Adrenal gland (tissue), 9 donors: ENCODE measurements at regions not wholly inside any gene's neighbourhood (a gene's known extent, or its start where the extent isn't known, plus 50 kb on each side); places are given as distances from the start of the nearest gene placed in this dataset.
"Not testable (repeated sequence)": the region's sequence is repeated elsewhere in the genome, so short reads cannot be mapped to it uniquely, and the experiment has no call there.

ENCODE experiments used
- DNase-seq, 7 donors: peaks; one replicate each; pipeline ENCODE4 v3.0.0-alpha.2; 2019 to 2020
- H3K27ac ChIP-seq, 5 donors: fragments of 200-600 bp; sonication (generic) in 4 of 5; 1 replicate in 3 of 5; 2 replicates in 2 of 5; pipeline versions ENCODE4 v1.5.1 to v1.8.0; 2016 to 2020; ENCODE audit warnings: mild to moderate bottlenecking in 1 of 5
- H3K27me3 ChIP-seq: fragments of 200-600 bp; 2 replicates; pipeline ENCODE4 v1.8.0; 2021
- H3K36me3 ChIP-seq, 2 donors: fragments of 200-600 bp; replicated peaks in 1 of 2; 1 replicate in 1 of 2; 2 replicates in 1 of 2; pipeline versions ENCODE4 v1.5.1 to v1.8.0; 2018 to 2022
- H3K4me1 ChIP-seq, 2 donors: fragments of 200-600 bp; replicated peaks in 1 of 2; 1 replicate in 1 of 2; 2 replicates in 1 of 2; pipeline versions ENCODE4 v1.5.1 to v1.8.0; 2018 to 2021
- H3K4me3 ChIP-seq, 4 donors: fragments of 200-600 bp; sonication (generic) in 3 of 4; one replicate each; pipeline ENCODE4 v1.5.1; 2016 to 2018
- H3K9me3 ChIP-seq, 3 donors: fragments of 200-600 bp; sonication (generic) in 1 of 3; replicated peaks in 1 of 3; 1 replicate in 2 of 3; 2 replicates in 1 of 3; pipeline versions ENCODE4 v1.5.1 to v1.8.0; 2016 to 2021
- WGBS, 4 donors: extraction: QIAGEN DNeasy Blood & Tissue Kit in 2 of 4; methylation state at CpG; one replicate each; pipeline versions ENCODE4 v1.1.5 to v1.1.7; 2013 to 2017; 5-methylcytosine and 5-hydroxymethylcytosine counted together
- intact Hi-C, 2 donors: fragments of 100-400 bp; cut with DNase I; formaldehyde crosslinking; loops; one replicate each; pipeline versions ENCODE4 v1.14.1 to v1.15.0; 2022 to 2023
- donor health status: healthy with polysubstance abuse.
- donor health status: Bipolar disorder and iron deficiency.
- donor health status: DM: yes; HTN: yes; CAD: no.
- donor health status: DM: no; HTN: no; CAD: no.
- donor health status: DM: no; HTN: no; CAD: no.

GRCh38 chr2:113551637-113552318, 53.3 kb downstream of the FOXD4L1 start:
- not testable (repeated sequence) for H3K27ac ChIP-seq

GRCh38 chr2:113559820-113560219, 61.4 kb downstream of the FOXD4L1 start:
- H3K36me3 ChIP-seq, intact Hi-C loops, H3K9me3 ChIP-seq, H3K27me3 ChIP-seq, H3K4me3 ChIP-seq, DNase-seq, H3K4me1 ChIP-seq, H3K27ac ChIP-seq: not testable (repeated sequence)
- 83 to 100% (median 92%) methylated on average over 1 to 2 of the region's 2 CpGs for WGBS, 4 donors

More at GRCh38 chr2:113551637-113552318, 53.3 kb downstream of the FOXD4L1 start:
- H3K9me3 ChIP-seq, H3K36me3 ChIP-seq, intact Hi-C loops, H3K4me3 ChIP-seq, H3K27me3 ChIP-seq, H3K4me1 ChIP-seq: not testable (repeated sequence)
- 34 to 42% (median 39%) methylated on average over 6 to 11 of the region's 11 CpGs for WGBS, 4 donors
- DNase-seq, result peak in 2 of 7 donors; percentile 4 to 7

GRCh38 chr2:113562662-113563061, 64.2 kb downstream of the FOXD4L1 start:
- 40 to 75% (median 43%) methylated on average over 2 of the region's 2 CpGs; no CpG with 5 or more reads in 1 of the 4 donors for WGBS, 4 donors
- not testable (repeated sequence) for DNase-seq, H3K27ac ChIP-seq

GRCh38 chr2:113566674-113567480, 60.2 kb upstream of the RABL2A start:
- H3K36me3 ChIP-seq, DNase-seq, H3K27ac ChIP-seq, H3K4me3 ChIP-seq, intact Hi-C loops, H3K4me1 ChIP-seq, H3K27me3 ChIP-seq, H3K9me3 ChIP-seq: not testable (repeated sequence)
- 73 to 82% (median 75%) methylated on average over 7 to 10 of the region's 12 CpGs for WGBS, 4 donors

More at GRCh38 chr2:113562662-113563061, 64.2 kb downstream of the FOXD4L1 start:
- H3K36me3 ChIP-seq, intact Hi-C loops, H3K27me3 ChIP-seq, H3K4me1 ChIP-seq, H3K4me3 ChIP-seq, H3K9me3 ChIP-seq: not testable (repeated sequence)

- WGBS, 4 donors, result 66 to 69% (median 68%) methylated on average over 2 to 3 of the region's 3 CpGs
- DNase-seq, H3K4me1 ChIP-seq: not testable (repeated sequence)
Observed at GRCh38 chr2:113567481-113567849, 59.6 kb upstream of the RABL2A start.

GRCh38 chr2:113568231-113568630, 58.8 kb upstream of the RABL2A start:
- intact Hi-C loops, DNase-seq: not testable (repeated sequence)

More at GRCh38 chr2:113567481-113567849, 59.6 kb upstream of the RABL2A start:
- intact Hi-C loops, H3K27me3 ChIP-seq, H3K27ac ChIP-seq, H3K36me3 ChIP-seq, H3K9me3 ChIP-seq, H3K4me3 ChIP-seq: not testable (repeated sequence)

GRCh38 chr2:113570082-113570481, 57.0 kb upstream of the RABL2A start:
- H3K4me3 ChIP-seq, DNase-seq, H3K27me3 ChIP-seq, intact Hi-C loops, H3K27ac ChIP-seq, H3K4me1 ChIP-seq, H3K9me3 ChIP-seq, H3K36me3 ChIP-seq: not testable (repeated sequence)
- WGBS, 4 donors, result 73 to 85% (median 84%) methylated on average over 1 to 2 of the region's 2 CpGs

More at GRCh38 chr2:113568231-113568630, 58.8 kb upstream of the RABL2A start:
- H3K4me1 ChIP-seq, H3K9me3 ChIP-seq, H3K27ac ChIP-seq, H3K27me3 ChIP-seq, H3K4me3 ChIP-seq, H3K36me3 ChIP-seq: not testable (repeated sequence)
- WGBS, 4 donors, result 88 to 94% (median 91%) methylated on average over 13 to 14 of the region's 14 CpGs

- H3K4me3 ChIP-seq, intact Hi-C loops, H3K4me1 ChIP-seq, H3K27me3 ChIP-seq, DNase-seq, H3K36me3 ChIP-seq, H3K9me3 ChIP-seq, H3K27ac ChIP-seq: not testable (repeated sequence)
- WGBS, 4 donors, result 67 to 81% (median 70%) methylated on average over 1 to 3 of the region's 3 CpGs
Observed at GRCh38 chr2:113570509-113571009, 56.5 kb upstream of the RABL2A start.

- DNase-seq, H3K4me1 ChIP-seq, H3K4me3 ChIP-seq, H3K36me3 ChIP-seq, intact Hi-C loops, H3K9me3 ChIP-seq, H3K27me3 ChIP-seq, H3K27ac ChIP-seq: not testable (repeated sequence)
- 57 to 88% (median 73%) methylated on average over 1 to 6 of the region's 6 CpGs for WGBS, 4 donors
Observed at GRCh38 chr2:113571482-113572068, 55.5 kb upstream of the RABL2A start.

GRCh38 chr2:113575721-113576120, 51.3 kb upstream of the RABL2A start:
- H3K4me1 ChIP-seq, H3K4me3 ChIP-seq, DNase-seq, H3K27me3 ChIP-seq, H3K9me3 ChIP-seq, H3K36me3 ChIP-seq, H3K27ac ChIP-seq, intact Hi-C loops: not testable (repeated sequence)
- 72 to 87% (median 81%) methylated on average over 1 to 2 of the region's 4 CpGs for WGBS, 4 donors
